Panc1 (cell line): ENCODE measurements at regions not wholly inside any gene's neighbourhood (a gene's known extent, or its start where the extent isn't known, plus 50 kb on each side); places are given as distances from the start of the nearest gene placed in this dataset.

Experiments
- POLR2AphosphoS5 ChIP-seq: IDR thresholded peaks from 2 replicates; pipeline ENCODE4 v1.6.1; 2012; ENCODE audit warnings: mild to moderate bottlenecking, low read depth, low read length, moderate library complexity
- TF ChIP-seq, protein P1 (sequence below): fragments of 450-650 bp; IDR thresholded peaks from 2 replicates; pipeline ENCODE4 v1.5.1; 2017; ENCODE audit warnings: mild to moderate bottlenecking
- TF ChIP-seq, protein P2 (sequence below), 2 experiments: IDR thresholded peaks; 2 replicates each; pipeline ENCODE4 v1.6.1; 2011 to 2012; ENCODE audit warnings: low read depth in 2 of 2, control low read depth in 1 of 2, low read length in 1 of 2, mild to moderate bottlenecking in 1 of 2, moderate library complexity in 1 of 2; ENCODE audit not compliant: insufficient read depth in 1 of 2

DNA sequence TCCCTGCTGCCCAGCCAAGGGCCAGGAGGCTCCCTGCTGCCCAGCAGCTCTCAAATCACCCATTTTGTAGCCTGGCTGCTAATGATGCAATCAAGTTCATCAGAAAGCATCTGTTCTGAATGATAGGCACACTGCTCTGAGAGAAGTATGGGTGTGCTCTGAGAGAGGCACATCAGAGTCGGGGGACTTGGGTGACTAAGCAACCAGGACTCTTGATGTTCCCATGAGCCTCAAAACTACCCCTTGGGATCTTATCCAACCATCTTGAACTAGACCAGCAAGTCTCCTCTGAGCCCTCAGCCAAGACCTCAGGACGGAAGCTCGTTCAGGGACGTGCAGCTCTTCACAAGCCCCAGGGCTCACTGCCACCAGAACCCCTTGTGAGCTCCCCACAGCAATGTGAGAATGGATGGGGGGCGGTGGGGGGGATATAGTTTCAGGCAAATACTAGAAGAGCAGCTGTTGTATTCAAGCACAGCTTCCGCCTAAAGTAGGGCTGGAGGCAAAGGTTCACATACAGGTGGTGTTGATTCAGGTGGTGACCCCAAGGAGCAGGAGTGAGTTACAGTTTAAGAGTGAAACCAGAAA, 52.2 kb upstream of the HES1 start:
- TF ChIP-seq, protein P1, sequence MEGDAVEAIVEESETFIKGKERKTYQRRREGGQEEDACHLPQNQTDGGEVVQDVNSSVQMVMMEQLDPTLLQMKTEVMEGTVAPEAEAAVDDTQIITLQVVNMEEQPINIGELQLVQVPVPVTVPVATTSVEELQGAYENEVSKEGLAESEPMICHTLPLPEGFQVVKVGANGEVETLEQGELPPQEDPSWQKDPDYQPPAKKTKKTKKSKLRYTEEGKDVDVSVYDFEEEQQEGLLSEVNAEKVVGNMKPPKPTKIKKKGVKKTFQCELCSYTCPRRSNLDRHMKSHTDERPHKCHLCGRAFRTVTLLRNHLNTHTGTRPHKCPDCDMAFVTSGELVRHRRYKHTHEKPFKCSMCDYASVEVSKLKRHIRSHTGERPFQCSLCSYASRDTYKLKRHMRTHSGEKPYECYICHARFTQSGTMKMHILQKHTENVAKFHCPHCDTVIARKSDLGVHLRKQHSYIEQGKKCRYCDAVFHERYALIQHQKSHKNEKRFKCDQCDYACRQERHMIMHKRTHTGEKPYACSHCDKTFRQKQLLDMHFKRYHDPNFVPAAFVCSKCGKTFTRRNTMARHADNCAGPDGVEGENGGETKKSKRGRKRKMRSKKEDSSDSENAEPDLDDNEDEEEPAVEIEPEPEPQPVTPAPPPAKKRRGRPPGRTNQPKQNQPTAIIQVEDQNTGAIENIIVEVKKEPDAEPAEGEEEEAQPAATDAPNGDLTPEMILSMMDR = no peak
- TF ChIP-seq, protein P2, sequence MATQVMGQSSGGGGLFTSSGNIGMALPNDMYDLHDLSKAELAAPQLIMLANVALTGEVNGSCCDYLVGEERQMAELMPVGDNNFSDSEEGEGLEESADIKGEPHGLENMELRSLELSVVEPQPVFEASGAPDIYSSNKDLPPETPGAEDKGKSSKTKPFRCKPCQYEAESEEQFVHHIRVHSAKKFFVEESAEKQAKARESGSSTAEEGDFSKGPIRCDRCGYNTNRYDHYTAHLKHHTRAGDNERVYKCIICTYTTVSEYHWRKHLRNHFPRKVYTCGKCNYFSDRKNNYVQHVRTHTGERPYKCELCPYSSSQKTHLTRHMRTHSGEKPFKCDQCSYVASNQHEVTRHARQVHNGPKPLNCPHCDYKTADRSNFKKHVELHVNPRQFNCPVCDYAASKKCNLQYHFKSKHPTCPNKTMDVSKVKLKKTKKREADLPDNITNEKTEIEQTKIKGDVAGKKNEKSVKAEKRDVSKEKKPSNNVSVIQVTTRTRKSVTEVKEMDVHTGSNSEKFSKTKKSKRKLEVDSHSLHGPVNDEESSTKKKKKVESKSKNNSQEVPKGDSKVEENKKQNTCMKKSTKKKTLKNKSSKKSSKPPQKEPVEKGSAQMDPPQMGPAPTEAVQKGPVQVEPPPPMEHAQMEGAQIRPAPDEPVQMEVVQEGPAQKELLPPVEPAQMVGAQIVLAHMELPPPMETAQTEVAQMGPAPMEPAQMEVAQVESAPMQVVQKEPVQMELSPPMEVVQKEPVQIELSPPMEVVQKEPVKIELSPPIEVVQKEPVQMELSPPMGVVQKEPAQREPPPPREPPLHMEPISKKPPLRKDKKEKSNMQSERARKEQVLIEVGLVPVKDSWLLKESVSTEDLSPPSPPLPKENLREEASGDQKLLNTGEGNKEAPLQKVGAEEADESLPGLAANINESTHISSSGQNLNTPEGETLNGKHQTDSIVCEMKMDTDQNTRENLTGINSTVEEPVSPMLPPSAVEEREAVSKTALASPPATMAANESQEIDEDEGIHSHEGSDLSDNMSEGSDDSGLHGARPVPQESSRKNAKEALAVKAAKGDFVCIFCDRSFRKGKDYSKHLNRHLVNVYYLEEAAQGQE (IDR thresholded peaks at IDR 0.05; ENCODE audit: insufficient read depth in 1 of 2, low read depth in 2 of 2, low read length in 1 of 2) = no peak
- no peak for TF ChIP-seq POLR2AphosphoS5
